Suprapubic skin (tissue), 3 donors: ENCODE measurements at regions not wholly inside any gene's neighbourhood (a gene's known extent, or its start where the extent isn't known, plus 50 kb on each side); places are given as distances from the start of the nearest gene placed in this dataset.

Experiments used
- CTCF ChIP-seq, 2 donors: fragments of 200-600 bp in 1 of 2; fragments of 450-650 bp in 1 of 2; sonication (generic) in 1 of 2; IDR thresholded peaks; one replicate each; pipeline ENCODE4 v1.5.1; 2016 to 2019; ENCODE audit warnings: antibody characterized with exemption in 2 of 2, mild to moderate bottlenecking in 1 of 2, moderate library complexity in 1 of 2
- EP300 ChIP-seq: sonication (generic); formaldehyde crosslinking; IDR thresholded peaks from one replicate; pipeline ENCODE4 v1.6.1; 2017; ENCODE audit warnings: antibody characterized with exemption

- TF ChIP-seq CTCF (IDR thresholded peaks at IDR 0.05) (no peak), EP300 (no peak)
These were observed 232.0 kb upstream of the ZBED5 start for GRCh38 chr11:11089805-11090204.
